Right lobe of liver (tissue), 6 donors: ENCODE measurements at regions not wholly inside any gene's neighbourhood (a gene's known extent, or its start where the extent isn't known, plus 50 kb on each side); places are given as distances from the start of the nearest gene placed in this dataset.

ENCODE experiments used
- ATAC-seq, 4 donors: fragments of 200-7000 bp; cut with Tn5 transposase; one replicate each; pipeline ENCODE4 v1.9.1; 2020; ENCODE audit warnings: mild to moderate bottlenecking in 4 of 4, moderate library complexity in 4 of 4
- DNase-seq, 3 donors: peaks; one replicate each; pipeline ENCODE4 v3.0.0-alpha.2; 2020
- H3K27ac ChIP-seq, 3 donors: fragments of 200-600 bp; one replicate each; pipeline ENCODE4 v1.8.0; 2022
- H3K27me3 ChIP-seq, 2 donors: fragments of 200-600 bp; one replicate each; pipeline ENCODE4 v1.8.0; 2022
- H3K36me3 ChIP-seq, 4 donors: fragments of 200-600 bp; sonication (generic) in 1 of 4; one replicate each; pipeline versions ENCODE4 v1.5.1 to v1.8.0; 2017 to 2022; ENCODE audit warnings: control low read depth in 1 of 4
- H3K4me1 ChIP-seq, 4 donors: fragments of 200-600 bp; sonication (generic) in 1 of 4; one replicate each; pipeline versions ENCODE4 v1.5.1 to v1.8.0; 2017 to 2022; ENCODE audit warnings: control low read depth in 1 of 4
- H3K4me3 ChIP-seq, 3 donors: fragments of 200-600 bp; one replicate each; pipeline ENCODE4 v1.8.0; 2022
- H3K9me3 ChIP-seq, 4 donors: fragments of 200-600 bp; sonication (generic) in 1 of 4; one replicate each; pipeline versions ENCODE4 v1.5.1 to v1.8.0; 2017 to 2022; ENCODE audit warnings: control low read depth in 1 of 4
- POLR2A ChIP-seq: fragments of 450-650 bp; IDR thresholded peaks from one replicate; pipeline ENCODE4 v1.6.1; 2017; ENCODE audit warnings: antibody characterized with exemption, mild to moderate bottlenecking
- WGBS: methylation state at CpG from one replicate; pipeline ENCODE4 v1.1.6; 2018; ENCODE audit warnings: low coverage, low lambda C conversion rate; ENCODE audit not compliant: insufficient coverage; ENCODE audit errors: missing lambda C conversion rate; 5-methylcytosine and 5-hydroxymethylcytosine counted together
- intact Hi-C, 2 donors: fragments of 100-400 bp; cut with DNase I; formaldehyde crosslinking; loops; one replicate each; pipeline versions ENCODE4 v1.11.2 to v1.14.1; 2022
- TF ChIP-seq, protein P1 (sequence below), 4 donors: fragments of 200-600 bp in 3 of 4; fragments of 450-650 bp in 1 of 4; IDR thresholded peaks; one replicate each; pipeline versions ENCODE4 v1.5.1 to v1.8.0; 2016 to 2022; ENCODE audit warnings: antibody characterized with exemption in 4 of 4, mild to moderate bottlenecking in 2 of 4
- donor health status: DM: no; HTN: yes; CAD: no.
- donor health status: DM: no; HTN: no; CAD: no.
- donor health status: DM: no; HTN: no; CAD: no.
- donor health status: DM: no; HTN: yes; CAD: no.
- donor health status: DM: no; HTN: yes; CAD: no.

DNA sequence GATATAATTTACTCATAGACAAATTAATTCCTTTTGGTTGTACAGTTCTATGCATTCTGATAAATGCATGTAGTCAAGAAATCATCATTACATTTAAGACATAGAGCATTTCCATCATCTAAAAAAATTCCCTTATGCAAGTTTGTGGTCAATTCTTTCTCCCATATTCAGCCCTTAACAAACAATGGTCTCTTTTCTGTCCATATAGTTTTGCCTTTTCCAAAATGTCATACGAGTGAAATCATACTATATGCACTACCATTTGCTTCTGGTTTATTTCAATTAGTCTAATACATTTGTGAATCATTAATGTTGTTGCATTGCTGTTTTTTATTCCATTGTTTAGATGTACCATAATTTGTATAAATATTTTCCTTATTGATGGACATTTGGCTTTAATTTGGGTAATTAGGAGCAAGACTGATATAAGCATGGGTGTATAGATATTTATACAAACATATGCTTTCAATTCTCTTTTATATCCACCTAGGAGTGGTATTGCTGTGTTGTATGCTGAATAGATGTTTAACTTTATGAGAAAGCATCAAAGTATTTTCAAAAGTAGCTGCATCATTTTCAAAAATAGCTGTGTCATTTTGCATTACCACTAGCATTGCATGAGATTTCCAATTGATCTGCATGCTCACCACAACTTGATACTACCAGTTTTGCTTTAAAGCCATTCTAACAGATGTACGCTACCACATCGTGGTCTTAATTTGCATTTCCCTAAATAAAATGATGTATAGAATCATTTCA lies 397.0 kb upstream of the ADAMTS5 start:
- Histone ChIP-seq H3K27ac (no peak overlapping the region), H3K4me3 (no peak overlapping the region), H3K9me3 (no peaks in the 10 kb centered on the region), H3K27me3 (no peaks in the 10 kb centered on the region), H3K4me1 (no peaks in the 10 kb centered on the region), H3K36me3 (no peaks in the 10 kb centered on the region)
- intact Hi-C loops: no loop called here
- ATAC-seq: no peak
- WGBS: 71% methylated on average over 3 of the region's 3 CpGs
- no peak for TF ChIP-seq POLR2A
- TF ChIP-seq, protein P1, sequence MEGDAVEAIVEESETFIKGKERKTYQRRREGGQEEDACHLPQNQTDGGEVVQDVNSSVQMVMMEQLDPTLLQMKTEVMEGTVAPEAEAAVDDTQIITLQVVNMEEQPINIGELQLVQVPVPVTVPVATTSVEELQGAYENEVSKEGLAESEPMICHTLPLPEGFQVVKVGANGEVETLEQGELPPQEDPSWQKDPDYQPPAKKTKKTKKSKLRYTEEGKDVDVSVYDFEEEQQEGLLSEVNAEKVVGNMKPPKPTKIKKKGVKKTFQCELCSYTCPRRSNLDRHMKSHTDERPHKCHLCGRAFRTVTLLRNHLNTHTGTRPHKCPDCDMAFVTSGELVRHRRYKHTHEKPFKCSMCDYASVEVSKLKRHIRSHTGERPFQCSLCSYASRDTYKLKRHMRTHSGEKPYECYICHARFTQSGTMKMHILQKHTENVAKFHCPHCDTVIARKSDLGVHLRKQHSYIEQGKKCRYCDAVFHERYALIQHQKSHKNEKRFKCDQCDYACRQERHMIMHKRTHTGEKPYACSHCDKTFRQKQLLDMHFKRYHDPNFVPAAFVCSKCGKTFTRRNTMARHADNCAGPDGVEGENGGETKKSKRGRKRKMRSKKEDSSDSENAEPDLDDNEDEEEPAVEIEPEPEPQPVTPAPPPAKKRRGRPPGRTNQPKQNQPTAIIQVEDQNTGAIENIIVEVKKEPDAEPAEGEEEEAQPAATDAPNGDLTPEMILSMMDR (IDR thresholded peaks at IDR 0.05): no peak
- DNase-seq: no peak

- WGBS: 57% methylated on average over 1 of the region's 1 CpG
- ATAC-seq: no peak
- TF ChIP-seq POLR2A: no peak
- TF ChIP-seq, protein P1 (IDR thresholded peaks at IDR 0.05): no peak
- no peaks in the 10 kb centered on the region for H3K9me3 ChIP-seq
- no peak for DNase-seq
- H3K4me1 ChIP-seq: no peaks in the 10 kb centered on the region
- H3K4me3 ChIP-seq: no peak overlapping the region
- H3K36me3 ChIP-seq: no peaks in the 10 kb centered on the region
- H3K27me3 ChIP-seq: no peaks in the 10 kb centered on the region
- no peak overlapping the region for H3K27ac ChIP-seq
- intact Hi-C loops: no loop called here
Measured at GRCh38 chr21:27362249-27362648, 395.4 kb upstream of the ADAMTS5 start.

GRCh38 chr21:27359141-27359540 lies 392.3 kb upstream of the ADAMTS5 start:
- H3K27ac ChIP-seq: no peak overlapping the region
- no peak for TF ChIP-seq POLR2A
- TF ChIP-seq, protein P1 (IDR thresholded peaks at IDR 0.05): no peak
- intact Hi-C loops: no loop called here

GRCh38 chr21:27352885-27353284 lies 386.0 kb upstream of the ADAMTS5 start:
- Histone ChIP-seq H3K36me3 (no peaks in the 10 kb centered on the region), H3K4me1 (no peaks in the 10 kb centered on the region), H3K9me3 (no peaks in the 10 kb centered on the region), H3K27me3 (no peaks in the 10 kb centered on the region), H3K4me3 (no peak overlapping the region), H3K27ac (no peak overlapping the region)
- TF ChIP-seq, protein P1 (IDR thresholded peaks at IDR 0.05): no peak
- no peak for TF ChIP-seq POLR2A
- intact Hi-C loops: no loop called here
- ATAC-seq (no peak), DNase-seq (no peak)

More at GRCh38 chr21:27359141-27359540, 392.3 kb upstream of the ADAMTS5 start:
- Histone ChIP-seq H3K4me1 (no peaks in the 10 kb centered on the region), H3K9me3 (no peaks in the 10 kb centered on the region), H3K27me3 (no peaks in the 10 kb centered on the region), H3K4me3 (no peak overlapping the region), H3K36me3 (no peaks in the 10 kb centered on the region)
- DNase-seq: no peak
- ATAC-seq: no peak

- H3K9me3 ChIP-seq: no peaks in the 10 kb centered on the region
- DNase-seq: no peak
- H3K27ac ChIP-seq: no peak overlapping the region
- intact Hi-C loops: no loop called here
- 59% methylated on average over 2 of the region's 2 CpGs for WGBS
- H3K27me3 ChIP-seq: no peaks in the 10 kb centered on the region
- no peak for TF ChIP-seq POLR2A
- TF ChIP-seq, protein P1 (IDR thresholded peaks at IDR 0.05): no peak
- H3K4me1 ChIP-seq: no peaks in the 10 kb centered on the region
- H3K36me3 ChIP-seq: no peaks in the 10 kb centered on the region
- no peak for ATAC-seq
- H3K4me3 ChIP-seq: no peak overlapping the region
Measured at GRCh38 chr21:27346041-27346448, 379.2 kb upstream of the ADAMTS5 start.
